HepG2 (cell line): ENCODE measurements at regions not wholly inside any gene's neighbourhood (a gene's known extent, or its start where the extent isn't known, plus 50 kb on each side); places are given as distances from the start of the nearest gene placed in this dataset.
A peak's percentile ranks its signal among the peaks of the same experiment; 100 is the strongest.

Experiments
- CEBPG ChIP-seq: IDR thresholded peaks from 2 replicates; pipeline ENCODE4 v1.6.1; 2016
- FOXO1 ChIP-seq: sonication (generic); formaldehyde crosslinking; IDR thresholded peaks from 2 replicates; pipeline ENCODE4 v1.4.0; 2020; ENCODE audit warnings: missing genetic modification reagents
- HOMEZ ChIP-seq: IDR thresholded peaks from 2 replicates; pipeline ENCODE4 v1.6.1; 2016; ENCODE audit warnings: low read depth
- MTF2 ChIP-seq: sonication (generic); formaldehyde crosslinking; IDR thresholded peaks from 2 replicates; pipeline ENCODE4 v1.5.0; 2020; ENCODE audit warnings: missing genetic modification reagents, borderline replicate concordance
- NBN ChIP-seq: fragments of 450-650 bp; conservative IDR thresholded peaks from 2 replicates; pipeline ENCODE4 v1.6.1; 2017
- NCOA2 ChIP-seq: sonication (generic); formaldehyde crosslinking; IDR thresholded peaks from 2 replicates; pipeline ENCODE4 v1.8.0; 2022; ENCODE audit warnings: inconsistent platforms
- PATZ1 ChIP-seq: sonication (generic); formaldehyde crosslinking; IDR thresholded peaks from 2 replicates; pipeline ENCODE4 v1.4.0; 2020; ENCODE audit warnings: missing genetic modification reagents
- SKI ChIP-seq: fragments of 450-650 bp; IDR thresholded peaks from one replicate; pipeline ENCODE4 v1.6.1; 2018; ENCODE audit warnings: mild to moderate bottlenecking; ENCODE audit not compliant: partially characterized antibody
- TCF7 ChIP-seq: sonication (generic); IDR thresholded peaks from 2 replicates; pipeline ENCODE4 v1.6.1; 2016; ENCODE audit warnings: antibody characterized with exemption, low read depth
- WIZ ChIP-seq: sonication (generic); formaldehyde crosslinking; IDR thresholded peaks from 2 replicates; pipeline ENCODE4 v1.5.1; 2020; ENCODE audit warnings: mild to moderate bottlenecking, missing genetic modification reagents
- XBP1 ChIP-seq: sonication (generic); formaldehyde crosslinking; IDR thresholded peaks from 2 replicates; pipeline ENCODE4 v1.5.0; 2020; ENCODE audit warnings: missing genetic modification reagents
- ZFP1 ChIP-seq: IDR thresholded peaks from 2 replicates; pipeline ENCODE4 v1.6.1; 2016
- ZKSCAN8 ChIP-seq: IDR thresholded peaks from 2 replicates; pipeline ENCODE4 v1.6.1; 2016; ENCODE audit warnings: borderline replicate concordance, missing genetic modification reagents, missing compliant biosample characterization
- ZMYM4 ChIP-seq: sonication (generic); formaldehyde crosslinking; IDR thresholded peaks from 2 replicates; pipeline ENCODE4 v1.8.1; 2023; ENCODE audit warnings: mild to moderate bottlenecking, missing genetic modification reagents
- ZNF510 ChIP-seq: sonication (generic); formaldehyde crosslinking; IDR thresholded peaks from 2 replicates; pipeline ENCODE4 v1.4.0; 2020; ENCODE audit warnings: low read depth, mild to moderate bottlenecking, missing genetic modification reagents
- ZNF710 ChIP-seq: sonication (generic); formaldehyde crosslinking; IDR thresholded peaks from 2 replicates; pipeline ENCODE4 v1.5.0; 2020; ENCODE audit warnings: mild to moderate bottlenecking, missing genetic modification reagents, borderline replicate concordance
- ZNF816 ChIP-seq: sonication (generic); formaldehyde crosslinking; IDR thresholded peaks from 2 replicates; pipeline ENCODE4 v1.8.0; 2022; ENCODE audit warnings: missing genetic modification reagents, mild to moderate bottlenecking, borderline replicate concordance
- TF ChIP-seq, protein P1 (sequence below): sonication (generic); formaldehyde crosslinking; IDR thresholded peaks from 2 replicates; pipeline ENCODE4 v1.8.0; 2022; ENCODE audit warnings: mild to moderate bottlenecking, missing genetic modification reagents, moderate library complexity
- TF ChIP-seq, protein P2 (sequence below): IDR thresholded peaks from 2 replicates; pipeline ENCODE4 v1.4.0; 2020; ENCODE audit warnings: mild to moderate bottlenecking, missing genetic modification reagents

DNA sequence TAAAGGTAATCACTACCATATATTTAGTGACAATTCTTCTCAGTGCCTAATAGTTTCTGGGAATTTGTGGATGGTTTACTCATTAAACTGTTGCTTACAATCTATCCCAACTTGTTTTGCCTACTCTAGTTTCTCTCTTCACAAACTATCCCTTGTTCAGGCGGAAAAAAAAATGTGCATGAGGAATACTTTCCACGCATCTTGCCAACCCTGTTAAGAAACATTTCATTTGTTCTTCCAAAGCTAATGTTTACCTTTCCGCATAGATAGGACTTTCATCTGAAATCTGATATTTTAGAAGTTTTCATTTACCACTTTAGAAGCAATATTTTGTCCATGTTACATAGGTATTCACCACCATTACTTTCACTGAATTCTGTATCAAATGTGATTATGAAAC is 191.9 kb downstream of the MDFIC start (continued):
- TF ChIP-seq ZNF710 (CRISPR knock-in tag) (peak; percentile 54; the same call in 1 of the 2 replicates), ZNF510 (CRISPR knock-in tag) (no peak), NBN (no peak), SKI (no peak), ZFP1 (CRISPR knock-in tag) (0 out of 2 replicates have a peak, but pooled peaks have one; percentile 32), MTF2 (CRISPR knock-in tag) (no peak), ZMYM4 (CRISPR knock-in tag) (peak; percentile 35; the same call in 1 of the 2 replicates), TCF7 (peak; percentile 50; the same call in 1 of the 2 replicates), WIZ (CRISPR knock-in tag) (no peak), PATZ1 (CRISPR knock-in tag) (no peak), NCOA2 (CRISPR knock-in tag) (peak; percentile 89), XBP1 (CRISPR knock-in tag) (no peak), CEBPG (CRISPR knock-in tag) (peak; percentile 51; the same call in 1 of the 2 replicates), HOMEZ (peak; percentile 47; the same call in 1 of the 2 replicates), ZKSCAN8 (CRISPR knock-in tag) (peak; percentile 24; the same call in 1 of the 2 replicates), FOXO1 (CRISPR knock-in tag) (0 out of 2 replicates have a peak, but pooled peaks have one; percentile 44), ZNF816 (CRISPR knock-in tag) (no peak)
- TF ChIP-seq, protein P1, sequence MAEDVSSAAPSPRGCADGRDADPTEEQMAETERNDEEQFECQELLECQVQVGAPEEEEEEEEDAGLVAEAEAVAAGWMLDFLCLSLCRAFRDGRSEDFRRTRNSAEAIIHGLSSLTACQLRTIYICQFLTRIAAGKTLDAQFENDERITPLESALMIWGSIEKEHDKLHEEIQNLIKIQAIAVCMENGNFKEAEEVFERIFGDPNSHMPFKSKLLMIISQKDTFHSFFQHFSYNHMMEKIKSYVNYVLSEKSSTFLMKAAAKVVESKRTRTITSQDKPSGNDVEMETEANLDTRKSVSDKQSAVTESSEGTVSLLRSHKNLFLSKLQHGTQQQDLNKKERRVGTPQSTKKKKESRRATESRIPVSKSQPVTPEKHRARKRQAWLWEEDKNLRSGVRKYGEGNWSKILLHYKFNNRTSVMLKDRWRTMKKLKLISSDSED: no peak
- TF ChIP-seq, protein P2, sequence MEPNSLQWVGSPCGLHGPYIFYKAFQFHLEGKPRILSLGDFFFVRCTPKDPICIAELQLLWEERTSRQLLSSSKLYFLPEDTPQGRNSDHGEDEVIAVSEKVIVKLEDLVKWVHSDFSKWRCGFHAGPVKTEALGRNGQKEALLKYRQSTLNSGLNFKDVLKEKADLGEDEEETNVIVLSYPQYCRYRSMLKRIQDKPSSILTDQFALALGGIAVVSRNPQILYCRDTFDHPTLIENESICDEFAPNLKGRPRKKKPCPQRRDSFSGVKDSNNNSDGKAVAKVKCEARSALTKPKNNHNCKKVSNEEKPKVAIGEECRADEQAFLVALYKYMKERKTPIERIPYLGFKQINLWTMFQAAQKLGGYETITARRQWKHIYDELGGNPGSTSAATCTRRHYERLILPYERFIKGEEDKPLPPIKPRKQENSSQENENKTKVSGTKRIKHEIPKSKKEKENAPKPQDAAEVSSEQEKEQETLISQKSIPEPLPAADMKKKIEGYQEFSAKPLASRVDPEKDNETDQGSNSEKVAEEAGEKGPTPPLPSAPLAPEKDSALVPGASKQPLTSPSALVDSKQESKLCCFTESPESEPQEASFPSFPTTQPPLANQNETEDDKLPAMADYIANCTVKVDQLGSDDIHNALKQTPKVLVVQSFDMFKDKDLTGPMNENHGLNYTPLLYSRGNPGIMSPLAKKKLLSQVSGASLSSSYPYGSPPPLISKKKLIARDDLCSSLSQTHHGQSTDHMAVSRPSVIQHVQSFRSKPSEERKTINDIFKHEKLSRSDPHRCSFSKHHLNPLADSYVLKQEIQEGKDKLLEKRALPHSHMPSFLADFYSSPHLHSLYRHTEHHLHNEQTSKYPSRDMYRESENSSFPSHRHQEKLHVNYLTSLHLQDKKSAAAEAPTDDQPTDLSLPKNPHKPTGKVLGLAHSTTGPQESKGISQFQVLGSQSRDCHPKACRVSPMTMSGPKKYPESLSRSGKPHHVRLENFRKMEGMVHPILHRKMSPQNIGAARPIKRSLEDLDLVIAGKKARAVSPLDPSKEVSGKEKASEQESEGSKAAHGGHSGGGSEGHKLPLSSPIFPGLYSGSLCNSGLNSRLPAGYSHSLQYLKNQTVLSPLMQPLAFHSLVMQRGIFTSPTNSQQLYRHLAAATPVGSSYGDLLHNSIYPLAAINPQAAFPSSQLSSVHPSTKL (CRISPR knock-in tag): peak; percentile 85
